B cell (primary cell): ENCODE measurements at regions not wholly inside any gene's neighbourhood (a gene's known extent, or its start where the extent isn't known, plus 50 kb on each side); places are given as distances from the start of the nearest gene placed in this dataset.

Experiments
- EZH2 ChIP-seq: IDR thresholded peaks from 2 replicates; pipeline ENCODE4 v1.6.1; 2012; ENCODE audit warnings: borderline replicate concordance, low read depth, mild to moderate bottlenecking, moderate library complexity, low read length; ENCODE audit not compliant: insufficient read depth, poor library complexity, severe bottlenecking
- TF ChIP-seq, protein P1 (sequence below): fragments of 200-600 bp; IDR thresholded peaks from one replicate; pipeline ENCODE4 v1.8.0; 2022; ENCODE audit warnings: antibody characterized with exemption, mild to moderate bottlenecking

DNA sequence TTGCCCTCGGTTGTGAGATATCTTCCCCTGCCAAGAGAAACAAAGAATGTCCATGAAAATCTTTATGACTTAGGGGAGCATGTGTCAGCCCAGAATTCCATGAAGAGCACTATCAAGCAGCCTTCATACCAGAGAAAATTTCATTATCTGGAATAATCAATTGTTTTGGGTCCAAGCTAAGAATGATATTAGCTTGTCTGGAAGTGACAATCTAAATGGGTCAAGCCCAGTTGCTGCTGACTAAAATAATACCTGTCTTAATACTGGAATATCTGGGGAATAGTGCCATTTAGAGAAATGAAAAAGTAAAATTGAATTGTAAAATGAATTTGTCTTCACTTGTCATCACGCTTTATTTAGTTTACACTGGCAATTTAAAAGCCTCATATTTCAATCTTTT is 407.4 kb downstream of the PLA2G4A start:
- TF ChIP-seq, protein P1, sequence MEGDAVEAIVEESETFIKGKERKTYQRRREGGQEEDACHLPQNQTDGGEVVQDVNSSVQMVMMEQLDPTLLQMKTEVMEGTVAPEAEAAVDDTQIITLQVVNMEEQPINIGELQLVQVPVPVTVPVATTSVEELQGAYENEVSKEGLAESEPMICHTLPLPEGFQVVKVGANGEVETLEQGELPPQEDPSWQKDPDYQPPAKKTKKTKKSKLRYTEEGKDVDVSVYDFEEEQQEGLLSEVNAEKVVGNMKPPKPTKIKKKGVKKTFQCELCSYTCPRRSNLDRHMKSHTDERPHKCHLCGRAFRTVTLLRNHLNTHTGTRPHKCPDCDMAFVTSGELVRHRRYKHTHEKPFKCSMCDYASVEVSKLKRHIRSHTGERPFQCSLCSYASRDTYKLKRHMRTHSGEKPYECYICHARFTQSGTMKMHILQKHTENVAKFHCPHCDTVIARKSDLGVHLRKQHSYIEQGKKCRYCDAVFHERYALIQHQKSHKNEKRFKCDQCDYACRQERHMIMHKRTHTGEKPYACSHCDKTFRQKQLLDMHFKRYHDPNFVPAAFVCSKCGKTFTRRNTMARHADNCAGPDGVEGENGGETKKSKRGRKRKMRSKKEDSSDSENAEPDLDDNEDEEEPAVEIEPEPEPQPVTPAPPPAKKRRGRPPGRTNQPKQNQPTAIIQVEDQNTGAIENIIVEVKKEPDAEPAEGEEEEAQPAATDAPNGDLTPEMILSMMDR, result no peak
- no peak for TF ChIP-seq EZH2
